Fibroblast of villous mesenchyme (primary cell): ENCODE measurements at regions not wholly inside any gene's neighbourhood (a gene's known extent, or its start where the extent isn't known, plus 50 kb on each side); places are given as distances from the start of the nearest gene placed in this dataset.

Experiments used
- DNase-seq: peaks from one replicate; pipeline ENCODE4 v3.0.0-alpha.2; 2010; ENCODE audit warnings: low read depth
- H3K4me3 ChIP-seq: 2 replicates; pipeline ENCODE4 v1.5.1; 2011; ENCODE audit warnings: low read depth, mild to moderate bottlenecking, low read length
- CTCF ChIP-seq: IDR thresholded peaks from 2 replicates; pipeline ENCODE4 v1.5.1; 2012; ENCODE audit warnings: low read depth, mild to moderate bottlenecking, low read length; ENCODE audit not compliant: insufficient read depth

DNA sequence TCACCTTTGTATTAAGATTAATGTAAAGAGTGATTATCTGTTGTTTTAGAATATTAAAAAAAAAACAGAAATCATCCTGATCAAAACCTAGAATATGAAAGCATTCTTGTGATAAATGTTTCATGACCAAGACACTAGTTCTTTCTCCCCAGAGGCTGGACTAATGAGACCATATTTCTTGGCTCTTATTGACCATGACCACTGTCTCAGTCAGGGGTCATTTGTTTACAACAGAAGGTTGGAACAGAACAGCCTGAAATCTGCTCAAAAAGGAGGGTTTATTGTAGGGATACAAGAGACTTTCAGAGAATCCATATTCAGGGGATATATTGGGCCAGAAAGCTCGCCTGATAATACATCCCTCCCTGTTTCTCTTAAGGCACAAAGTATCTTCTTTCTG, 87.7 kb downstream of the TMEM30B start:
- DNase-seq, result no peak
- no peak for TF ChIP-seq CTCF
- no peak overlapping the region for H3K4me3 ChIP-seq

GRCh38 chr14:61192989-61193388, 88.1 kb downstream of the TMEM30B start:
- TF ChIP-seq CTCF, result no peak
- no peak for DNase-seq
- no peak overlapping the region for H3K4me3 ChIP-seq

- DNase-seq, result no peak
- TF ChIP-seq CTCF, result no peak
- no peak overlapping the region for H3K4me3 ChIP-seq
Measured at GRCh38 chr14:61191733-61192132, 89.4 kb downstream of the TMEM30B start.

GRCh38 chr14:61190341-61190740, 90.8 kb downstream of the TMEM30B start:
- no peak for TF ChIP-seq CTCF
- no peak overlapping the region for H3K4me3 ChIP-seq
- DNase-seq, result no peak

DNA sequence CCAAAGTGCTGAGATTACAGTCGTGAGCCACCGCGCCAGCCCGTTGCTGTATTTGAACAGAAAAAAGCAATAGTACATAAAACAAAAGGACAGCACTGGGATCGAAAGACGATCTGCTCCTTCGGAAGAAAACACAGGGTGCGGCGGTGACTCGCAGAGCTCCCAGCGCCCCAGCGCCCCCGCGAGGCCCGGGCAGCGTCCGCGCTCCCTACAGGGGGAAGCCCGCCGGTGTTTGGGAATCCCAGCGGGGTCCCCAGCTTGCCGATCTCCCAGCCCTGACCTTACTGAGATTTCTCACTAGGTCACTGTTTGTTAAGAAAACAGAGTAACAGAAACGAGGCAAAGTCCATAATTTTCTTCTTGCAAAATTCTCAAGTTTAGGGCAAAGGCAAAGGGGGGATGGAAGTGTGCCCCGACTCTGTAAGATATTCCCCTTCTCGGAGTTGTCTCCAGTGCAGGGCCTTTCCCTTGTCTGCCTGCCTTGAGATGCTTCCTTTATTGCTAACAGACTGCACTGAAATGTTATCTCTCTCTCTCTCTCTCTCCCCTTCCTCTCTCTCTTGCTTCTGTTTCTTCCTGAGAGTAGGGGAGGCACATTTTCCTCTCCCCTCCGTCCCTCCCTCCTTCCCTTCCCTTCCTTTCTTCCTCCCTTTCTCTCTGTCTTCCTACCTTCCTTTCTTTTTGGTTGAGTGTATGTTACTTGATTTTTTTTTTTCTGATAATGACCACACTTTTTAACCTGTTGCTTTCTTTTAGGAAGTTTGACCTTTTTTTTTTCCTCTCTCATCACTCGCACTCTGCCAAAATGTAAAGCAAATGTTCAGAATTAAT, 91.9 kb downstream of the TMEM30B start:
- DNase-seq, result peak; percentile 73
- peak; percentile 78 for TF ChIP-seq CTCF
- H3K4me3 ChIP-seq, result peak overlapping the region; percentile 55

- peak overlapping the region; percentile 55 for H3K4me3 ChIP-seq
- no peak for DNase-seq
- no peak for TF ChIP-seq CTCF
Measured at GRCh38 chr14:61188196-61188595, 92.9 kb downstream of the TMEM30B start.
